ENCODE measurements at regions not wholly inside any gene's neighbourhood (a gene's known extent, or its start where the extent isn't known, plus 50 kb on each side); places are given as distances from the start of the nearest gene placed in this dataset.

DNA sequence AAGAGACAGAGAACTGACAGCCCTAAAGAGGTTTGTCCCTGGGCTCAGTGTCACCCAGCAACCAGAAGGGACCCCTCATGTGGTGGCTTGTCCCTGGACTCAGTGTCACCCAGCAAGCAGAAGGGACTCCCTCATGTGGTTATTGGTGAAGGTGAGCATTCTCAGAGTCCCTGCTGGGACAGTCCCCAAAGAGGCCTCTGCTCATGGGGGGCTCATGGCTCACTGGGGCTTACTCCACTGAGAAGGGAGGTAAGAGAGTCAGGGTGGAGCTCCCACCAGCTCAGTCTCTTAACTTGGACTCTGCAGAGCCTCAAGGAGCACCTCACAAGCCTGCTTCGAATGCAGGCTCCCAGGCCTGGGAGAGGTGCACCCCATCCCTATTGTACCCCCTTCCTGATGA is 145.2 kb upstream of the COPS8 start:
- DNase-seq = no peak

GRCh38 chr2:236940916-236941520 is 144.7 kb upstream of the COPS8 start:
- DNase-seq = no peak

GRCh38 chr2:236941551-236941950 is 144.1 kb upstream of the COPS8 start:
- DNase-seq = no peak

- no peak for DNase-seq
These were observed 143.1 kb upstream of the COPS8 start for GRCh38 chr2:236942554-236942953.

DNA sequence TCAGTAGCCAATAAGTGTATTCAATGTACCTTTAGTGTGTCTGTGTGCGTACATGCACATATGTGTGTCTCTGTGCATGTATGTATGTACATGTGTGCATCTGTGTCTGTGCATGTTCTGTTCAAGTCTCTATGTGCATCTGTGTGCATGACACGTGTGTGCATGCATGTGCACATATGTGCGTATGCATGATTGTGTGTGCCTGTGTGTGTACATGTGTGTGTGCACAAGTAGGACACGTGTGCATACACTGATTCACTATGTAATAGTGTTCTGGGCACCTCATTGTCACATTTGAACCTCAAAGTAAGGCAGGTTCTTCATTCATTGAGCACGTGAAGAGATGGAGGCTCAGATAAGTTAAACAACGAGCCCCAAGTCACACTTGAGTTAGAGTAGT is 142.6 kb upstream of the COPS8 start:
- DNase-seq = no peak

- DNase-seq = no peak
These were observed 141.7 kb upstream of the COPS8 start for GRCh38 chr2:236943841-236944513.

- DNase-seq = no peak
These were observed 141.1 kb upstream of the COPS8 start for GRCh38 chr2:236944561-236944960.

GRCh38 chr2:236945431-236946016 is 140.2 kb upstream of the COPS8 start:
- no peak for DNase-seq

- no peak for DNase-seq
These were observed 138.8 kb upstream of the COPS8 start for GRCh38 chr2:236946871-236947270.

DNA sequence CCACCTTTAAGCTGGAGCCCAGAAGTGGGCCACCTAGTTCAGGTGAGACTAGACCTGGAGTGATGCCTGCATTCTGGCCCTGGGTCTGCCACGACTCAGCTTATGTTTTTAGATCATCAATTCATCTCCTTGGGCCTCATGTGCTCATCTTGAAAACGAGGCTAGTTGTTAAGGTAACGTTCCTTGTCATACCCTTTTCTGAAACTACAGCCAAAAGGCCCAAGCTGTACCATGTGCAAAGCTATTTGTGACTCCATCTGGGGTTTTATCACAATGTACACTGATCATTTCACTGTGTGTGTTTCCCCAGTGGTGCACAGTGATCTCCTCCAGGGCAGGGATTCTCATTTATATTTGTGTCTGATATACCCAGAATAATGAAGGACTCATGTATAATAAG is 138.4 kb upstream of the COPS8 start:
- no peak for DNase-seq

DNA sequence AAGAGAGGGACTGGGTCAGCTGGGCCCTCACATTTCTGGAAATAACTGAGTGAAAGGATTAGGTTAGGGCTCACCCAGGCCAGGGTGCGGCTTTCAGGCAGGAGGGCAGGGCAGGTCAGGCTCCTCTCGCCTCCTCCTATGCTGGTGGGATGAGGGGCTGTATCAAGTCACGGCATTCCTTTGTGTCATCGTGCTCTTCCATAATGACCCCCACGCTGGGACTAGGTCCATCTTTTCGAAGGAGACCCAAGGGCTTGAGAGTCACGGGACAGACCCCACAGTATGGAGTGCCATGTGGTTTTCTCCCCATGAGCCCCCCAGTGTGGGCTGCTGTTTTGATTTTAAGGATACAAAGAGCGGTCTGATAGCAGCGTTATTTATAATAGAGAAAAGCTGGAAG is 137.8 kb upstream of the COPS8 start:
- no peak for DNase-seq

- no peak for DNase-seq
These were observed 136.4 kb upstream of the COPS8 start for GRCh38 chr2:236949089-236949905.

DNA sequence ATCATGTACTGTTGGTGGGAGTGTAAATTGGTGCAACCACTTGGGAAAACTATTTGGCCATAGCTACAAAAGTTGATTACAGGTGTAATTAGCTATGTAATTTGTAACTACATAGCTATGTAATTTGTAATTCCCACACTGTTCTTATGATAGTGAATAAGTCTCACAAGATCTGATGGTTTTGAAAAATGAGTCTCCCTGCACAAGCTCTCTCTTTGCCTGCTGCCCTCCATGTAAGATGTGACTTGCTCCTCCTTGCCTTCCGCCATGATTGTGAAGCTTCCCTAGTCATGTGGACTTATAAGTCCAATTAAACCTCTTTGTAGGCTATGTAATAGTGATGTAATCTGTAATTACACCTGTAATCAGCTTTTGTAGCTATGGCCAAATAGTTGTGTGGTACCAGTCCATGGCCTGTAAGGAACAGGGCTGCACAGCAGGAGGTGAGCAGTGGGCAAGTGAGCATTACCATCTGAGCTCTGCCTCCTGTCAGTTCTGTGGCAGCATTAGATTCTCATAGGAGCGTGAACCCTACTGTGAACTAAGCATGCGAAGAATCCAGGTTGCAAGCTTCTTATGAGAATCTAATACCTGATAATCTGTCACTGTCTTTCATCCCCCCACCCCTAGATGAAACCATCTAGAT is 133.7 kb upstream of the COPS8 start:
- no peak for DNase-seq

GRCh38 chr2:236954641-236955040 is 131.0 kb upstream of the COPS8 start:
- no peak for DNase-seq

DNA sequence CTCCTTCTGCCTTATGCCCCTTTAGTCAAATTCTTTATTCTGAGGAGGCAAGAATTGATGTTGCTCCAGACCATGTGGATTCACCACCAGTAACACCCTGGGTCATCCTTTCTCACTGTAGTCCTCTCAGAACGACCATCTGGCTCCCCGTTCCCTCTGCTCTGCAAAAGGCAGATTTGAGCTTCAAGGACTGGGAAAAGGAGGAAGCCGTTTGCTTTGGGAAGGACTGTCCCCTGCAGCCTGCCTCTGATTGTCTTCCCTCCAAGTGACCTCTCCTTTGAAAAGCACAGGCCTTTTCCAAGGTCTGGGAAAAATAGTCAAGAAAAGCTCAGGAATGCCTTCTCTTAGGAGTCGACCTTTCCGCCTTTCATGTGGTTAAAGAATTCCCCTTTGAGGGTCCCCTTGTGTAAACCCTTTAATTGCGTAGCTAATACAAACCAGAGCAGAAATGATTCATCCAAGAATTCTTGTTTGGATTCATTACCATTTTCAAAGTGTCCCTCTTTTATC is 130.1 kb upstream of the COPS8 start:
- no peak for DNase-seq

DNA sequence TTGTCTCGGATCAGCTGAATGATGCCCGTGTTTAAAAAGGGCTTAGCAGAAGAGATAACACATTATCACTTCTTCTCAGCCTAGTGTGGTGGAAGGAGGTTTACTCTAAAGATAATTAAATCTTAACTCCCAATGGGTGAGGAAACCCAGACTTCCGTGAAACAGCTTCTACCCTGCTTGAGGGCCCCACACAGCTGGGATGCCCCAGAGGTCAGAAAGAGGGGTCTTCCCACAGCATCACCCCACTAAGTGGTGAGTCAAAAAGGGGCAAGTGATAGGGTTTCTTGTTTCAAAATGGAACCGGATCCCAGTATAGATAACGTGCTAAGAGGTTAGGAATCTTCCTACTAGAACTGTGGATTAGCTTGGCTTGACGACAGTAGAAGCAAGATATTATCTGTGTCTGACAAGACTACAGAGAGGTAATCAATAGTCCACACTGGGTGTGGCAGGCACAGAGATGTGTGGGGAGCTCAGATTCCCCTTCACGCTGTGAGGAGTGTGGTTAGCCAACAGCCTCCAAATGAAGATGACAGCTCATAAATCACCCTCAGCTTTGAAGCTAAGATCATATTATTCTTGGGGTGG is 129.6 kb upstream of the COPS8 start:
- no peak for DNase-seq

DNA sequence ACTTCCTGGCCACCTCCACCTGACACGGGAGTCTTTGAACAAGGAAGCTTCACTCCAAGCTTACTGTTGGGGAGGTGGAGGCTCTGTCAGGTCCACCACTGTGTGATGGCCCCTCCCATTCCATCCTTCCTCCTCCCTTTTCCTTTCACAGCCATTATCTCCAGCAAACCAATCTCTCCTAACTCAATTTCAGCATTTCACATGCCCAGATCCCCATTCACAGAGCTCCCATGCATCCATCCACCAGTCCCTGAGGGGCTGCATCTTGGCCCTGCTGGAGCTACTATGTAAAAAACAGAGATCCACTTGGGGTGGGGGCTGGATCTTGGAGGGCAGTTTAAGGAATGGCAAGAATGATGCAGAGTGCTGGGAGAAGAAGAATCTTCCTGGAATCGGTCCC is 129.0 kb upstream of the COPS8 start:
- no peak for DNase-seq

GRCh38 chr2:236959036-236959435 is 126.7 kb upstream of the COPS8 start:
- DNase-seq = no peak

GRCh38 chr2:236959876-236960275 is 125.8 kb upstream of the COPS8 start:
- no peak for DNase-seq

DNA sequence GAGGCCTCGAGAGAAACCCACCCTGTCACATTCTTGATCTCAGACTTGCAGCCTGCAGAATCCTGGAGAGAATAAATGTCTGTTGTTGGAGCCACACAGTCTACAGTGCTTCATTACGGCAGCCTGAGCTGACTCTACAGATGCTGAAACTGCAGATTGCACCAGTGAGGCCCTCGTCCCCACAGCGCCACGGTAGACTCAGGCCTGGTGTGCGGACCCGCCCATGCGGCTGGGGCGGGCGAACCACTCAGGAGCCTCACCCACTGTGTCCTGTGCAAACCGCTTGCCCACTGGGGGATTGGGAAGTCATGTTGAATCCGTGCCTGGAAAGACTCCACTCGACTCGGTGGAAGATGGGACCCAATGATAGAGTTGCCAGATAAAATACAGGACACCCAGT is 125.2 kb upstream of the COPS8 start:
- DNase-seq = no peak

DNA sequence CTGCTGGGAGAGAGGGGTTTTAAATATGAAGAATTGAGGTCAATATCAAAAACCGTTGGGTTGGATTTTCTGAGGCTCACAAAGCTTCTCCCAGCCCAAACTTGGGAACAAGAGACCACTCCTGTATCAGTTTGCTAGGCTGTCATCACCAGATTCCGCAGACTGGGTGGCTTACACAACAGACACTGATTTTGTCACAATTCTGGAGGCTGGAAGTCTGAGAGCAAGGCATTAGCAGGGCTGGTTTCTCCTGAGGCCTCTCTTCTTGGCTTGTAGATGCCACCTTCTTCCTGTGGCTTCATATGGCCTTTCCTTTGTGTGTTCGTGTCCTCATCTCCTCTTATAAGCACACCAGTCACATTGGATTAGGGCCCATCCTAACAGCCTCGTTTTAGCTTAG is 122.9 kb upstream of the COPS8 start:
- no peak for DNase-seq

GRCh38 chr2:236963631-236964182 is 122.0 kb upstream of the COPS8 start:
- DNase-seq = no peak
